Lung (tissue), 11 donors: ENCODE measurements at regions not wholly inside any gene's neighbourhood (a gene's known extent, or its start where the extent isn't known, plus 50 kb on each side); places are given as distances from the start of the nearest gene placed in this dataset.
"Not testable (repeated sequence)": the region's sequence is repeated elsewhere in the genome, so short reads cannot be mapped to it uniquely, and the experiment has no call there.

Experiments used
- ATAC-seq: fragments of 200-7000 bp; cut with Tn5 transposase; one replicate; pipeline ENCODE4 v1.9.1; 2020; ENCODE audit warnings: moderate number of reproducible peaks; ENCODE audit not compliant: insufficient read depth, low FRiP score
- DNase-seq, 3 donors: peaks; one replicate each; pipeline ENCODE4 v3.0.0-alpha.2; 2013 to 2017
- H3K27ac ChIP-seq, 2 donors: one replicate each; pipeline ENCODE4 v1.5.1; 2013; ENCODE audit warnings: mild to moderate bottlenecking in 2 of 2, moderate library complexity in 2 of 2, control low read depth in 1 of 2, inconsistent platforms in 1 of 2, low read depth in 1 of 2, low read length in 1 of 2
- H3K27me3 ChIP-seq, 3 donors: one replicate each; pipeline ENCODE4 v1.5.1; 2013; ENCODE audit warnings: low read length in 2 of 3; ENCODE audit not compliant: control insufficient read depth in 3 of 3, insufficient read depth in 3 of 3
- H3K36me3 ChIP-seq, 4 donors: one replicate each; pipeline ENCODE4 v1.5.1; 2013; ENCODE audit warnings: low read length in 4 of 4, mild to moderate bottlenecking in 1 of 4, moderate library complexity in 1 of 4; ENCODE audit not compliant: control insufficient read depth in 4 of 4, insufficient read depth in 4 of 4
- H3K4me1 ChIP-seq, 5 donors: one replicate each; pipeline ENCODE4 v1.5.1; 2013; ENCODE audit warnings: low read length in 5 of 5, mild to moderate bottlenecking in 2 of 5, moderate library complexity in 1 of 5; ENCODE audit not compliant: control insufficient read depth in 5 of 5, insufficient read depth in 5 of 5
- H3K4me3 ChIP-seq: one replicate; pipeline ENCODE4 v1.5.1; 2013; ENCODE audit warnings: mild to moderate bottlenecking, control low read depth, moderate library complexity
- H3K9ac ChIP-seq, 2 donors: one replicate each; pipeline ENCODE4 v1.5.1; 2013; ENCODE audit warnings: low read length in 2 of 2, control low read depth in 1 of 2; ENCODE audit not compliant: insufficient read depth in 1 of 2
- H3K9me3 ChIP-seq, 4 donors: one replicate each; pipeline ENCODE4 v1.5.1; 2013; ENCODE audit warnings: low read length in 3 of 4, mild to moderate bottlenecking in 1 of 4, moderate library complexity in 1 of 4; ENCODE audit not compliant: control insufficient read depth in 4 of 4, insufficient read depth in 3 of 4
- CTCF ChIP-seq: IDR thresholded peaks from 2 replicates; pipeline ENCODE4 v1.5.1; 2012; ENCODE audit warnings: mild to moderate bottlenecking; ENCODE audit errors: control extremely low read depth, extremely low read depth
- WGBS, 2 donors: extraction: QIAGEN DNeasy Blood & Tissue Kit; methylation state at CpG; one replicate each; pipeline ENCODE4 v1.1.7; 2013; 5-methylcytosine and 5-hydroxymethylcytosine counted together
- donor health status: control.
- donor health status: control.
- donor health status: Bipolar disorder and iron deficiency.
- donor health status: healthy.
- donor health status: DM: yes; HTN: yes; CAD: no.

- ATAC-seq, result no peak
- no peak for TF ChIP-seq CTCF
- peaks cover 0 to 1% (median 0%) of the 10 kb centered on the region in 5 donors for H3K4me1 ChIP-seq
- no peak overlapping the region for H3K4me3 ChIP-seq
- DNase-seq, result no peak
- H3K27ac ChIP-seq, result no peak overlapping the region
- WGBS, 2 donors, result 93 to 100% methylated on average over 1 of the region's 1 CpG
- H3K9ac ChIP-seq, result no peak overlapping the region
- no peaks in the 10 kb centered on the region for H3K36me3 ChIP-seq
- H3K27me3 ChIP-seq, result no peaks in the 10 kb centered on the region
- H3K9me3 ChIP-seq, result peaks cover 0 to 4% (median 0%) of the 10 kb centered on the region in 4 donors
Measured at GRCh38 chr1:207256869-207257268, 64.6 kb upstream of the CD55 start.

- DNase-seq (peak in 1 of 3 donors; percentile 1), ATAC-seq (no peak)
- Histone ChIP-seq H3K27ac (no peak overlapping the region), H3K4me3 (no peak overlapping the region), H3K4me1 (peaks cover 0 to 1% (median 0%) of the 10 kb centered on the region in 5 donors), H3K9me3 (peaks cover 0 to 4% (median 0%) of the 10 kb centered on the region in 4 donors), H3K36me3 (no peaks in the 10 kb centered on the region), H3K27me3 (no peaks in the 10 kb centered on the region), H3K9ac (no peak overlapping the region)
- no peak for TF ChIP-seq CTCF
Measured at GRCh38 chr1:207259391-207259790, 62.1 kb upstream of the CD55 start.

GRCh38 chr1:207261971-207262370 is 59.5 kb upstream of the CD55 start:
- H3K9ac ChIP-seq, result no peak overlapping the region

GRCh38 chr1:207262891-207263290 is 58.6 kb upstream of the CD55 start:
- H3K27ac ChIP-seq, H3K4me1 ChIP-seq, H3K9ac ChIP-seq, H3K36me3 ChIP-seq, H3K4me3 ChIP-seq, H3K9me3 ChIP-seq, DNase-seq, ATAC-seq, H3K27me3 ChIP-seq: not testable (repeated sequence)
- 95 to 96% methylated on average over 3 of the region's 3 CpGs for WGBS, 2 donors

More at GRCh38 chr1:207261971-207262370, 59.5 kb upstream of the CD55 start:
- H3K27ac ChIP-seq, result no peak overlapping the region
- no peaks in the 10 kb centered on the region for H3K36me3 ChIP-seq
- H3K4me1 ChIP-seq, result peaks cover 0 to 1% (median 0%) of the 10 kb centered on the region in 5 donors
- no peak for ATAC-seq
- peaks cover 0 to 2% (median 0%) of the 10 kb centered on the region in 4 donors for H3K9me3 ChIP-seq
- no peaks in the 10 kb centered on the region for H3K27me3 ChIP-seq
- TF ChIP-seq CTCF, result no peak
- no peak for DNase-seq
- H3K4me3 ChIP-seq, result no peak overlapping the region
